Kidney (tissue), 13 donors: ENCODE measurements at regions not wholly inside any gene's neighbourhood (a gene's known extent, or its start where the extent isn't known, plus 50 kb on each side); places are given as distances from the start of the nearest gene placed in this dataset.

Experiments used
- DNase-seq, 5 donors: peaks; one replicate each; pipeline ENCODE4 v3.0.0-alpha.2; 2013 to 2020
- FAIRE-seq: peaks from 2 replicates; lab custom pipeline; 2012; peaks lifted over from hg19 to GRCh38; lab: Jason Lieb, UNC
- H3K27ac ChIP-seq, 2 donors: one replicate each; pipeline ENCODE4 v1.7.0; 2013; ENCODE audit warnings: low read depth in 2 of 2, low read length in 2 of 2, inconsistent platforms in 1 of 2
- H3K27me3 ChIP-seq: one replicate; pipeline ENCODE4 v1.7.1; 2013; ENCODE audit warnings: low read length, inconsistent platforms; ENCODE audit not compliant: control insufficient read depth, insufficient read depth
- H3K36me3 ChIP-seq, 3 donors: one replicate each; pipeline versions ENCODE4 v1.7.0 to v1.7.1; 2013; ENCODE audit warnings: low read length in 3 of 3, control low read depth in 1 of 3, inconsistent platforms in 1 of 3; ENCODE audit not compliant: insufficient read depth in 3 of 3, control insufficient read depth in 2 of 3
- H3K4me1 ChIP-seq, 3 donors: one replicate each; pipeline versions ENCODE4 v1.7.0 to v1.7.1; 2013; ENCODE audit warnings: low read length in 3 of 3, inconsistent platforms in 1 of 3, low read depth in 1 of 3; ENCODE audit not compliant: control insufficient read depth in 2 of 3, insufficient read depth in 2 of 3
- H3K4me3 ChIP-seq, 3 donors: one replicate each; pipeline versions ENCODE4 v1.7.0 to v1.8.1; 2013; ENCODE audit warnings: low read length in 3 of 3, control low read depth in 1 of 3, inconsistent platforms in 1 of 3
- H3K9ac ChIP-seq, 3 donors: one replicate each; pipeline versions ENCODE4 v1.7.0 to v1.7.1; 2013; ENCODE audit warnings: low read length in 3 of 3, control low read depth in 1 of 3, inconsistent platforms in 1 of 3
- H3K9me3 ChIP-seq, 3 donors: one replicate each; pipeline versions ENCODE4 v1.7.0 to v1.7.1; 2013; ENCODE audit warnings: low read length in 3 of 3, control low read depth in 1 of 3, inconsistent platforms in 1 of 3; ENCODE audit not compliant: control insufficient read depth in 2 of 3, insufficient read depth in 1 of 3
- intact Hi-C: fragments of 100-400 bp; cut with DNase I; formaldehyde crosslinking; loops from one replicate; pipeline ENCODE4 v1.11.1; 2022
- TF ChIP-seq, protein P1 (sequence below): IDR thresholded peaks from 3 replicates; pipeline ENCODE4 v1.5.1; 2012; ENCODE audit warnings: mild to moderate bottlenecking, moderate library complexity, borderline replicate concordance; ENCODE audit not compliant: insufficient read depth; ENCODE audit errors: extremely low read depth
- donor health status: control.
- donor health status: control.
- donor health status: control.
- donor health status: control.
- donor health status: control.
- donor health status: DM: yes; HTN: yes; CAD: no.
- donor health status: Normal renal cell carcinoma (clear cell type).

DNA sequence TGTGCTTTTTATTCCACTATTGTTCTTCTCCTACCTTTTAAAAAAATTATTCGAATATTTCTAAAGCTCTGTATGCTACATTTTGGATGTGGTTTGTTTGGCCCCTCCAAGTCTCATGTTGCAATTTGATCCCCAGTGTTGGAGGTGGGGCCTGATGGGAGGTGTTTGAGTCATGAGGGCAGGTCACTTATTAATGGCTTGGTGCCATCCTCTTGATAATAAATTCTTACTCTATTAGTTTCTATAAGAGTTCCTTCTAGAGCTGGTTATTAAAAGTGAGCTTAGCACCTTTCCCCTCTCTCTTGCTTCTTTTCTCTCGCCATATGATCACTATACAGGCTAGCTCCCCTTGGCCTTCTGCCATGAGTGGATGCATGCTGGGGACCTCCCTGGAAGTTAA is 445.6 kb upstream of the PDE3A start:
- no peak for FAIRE-seq
- H3K4me3 ChIP-seq = no peak overlapping the region
- H3K27me3 ChIP-seq = no peaks in the 10 kb centered on the region
- no peaks in the 10 kb centered on the region for H3K36me3 ChIP-seq
- no peak overlapping the region for H3K27ac ChIP-seq
- TF ChIP-seq, protein P1, sequence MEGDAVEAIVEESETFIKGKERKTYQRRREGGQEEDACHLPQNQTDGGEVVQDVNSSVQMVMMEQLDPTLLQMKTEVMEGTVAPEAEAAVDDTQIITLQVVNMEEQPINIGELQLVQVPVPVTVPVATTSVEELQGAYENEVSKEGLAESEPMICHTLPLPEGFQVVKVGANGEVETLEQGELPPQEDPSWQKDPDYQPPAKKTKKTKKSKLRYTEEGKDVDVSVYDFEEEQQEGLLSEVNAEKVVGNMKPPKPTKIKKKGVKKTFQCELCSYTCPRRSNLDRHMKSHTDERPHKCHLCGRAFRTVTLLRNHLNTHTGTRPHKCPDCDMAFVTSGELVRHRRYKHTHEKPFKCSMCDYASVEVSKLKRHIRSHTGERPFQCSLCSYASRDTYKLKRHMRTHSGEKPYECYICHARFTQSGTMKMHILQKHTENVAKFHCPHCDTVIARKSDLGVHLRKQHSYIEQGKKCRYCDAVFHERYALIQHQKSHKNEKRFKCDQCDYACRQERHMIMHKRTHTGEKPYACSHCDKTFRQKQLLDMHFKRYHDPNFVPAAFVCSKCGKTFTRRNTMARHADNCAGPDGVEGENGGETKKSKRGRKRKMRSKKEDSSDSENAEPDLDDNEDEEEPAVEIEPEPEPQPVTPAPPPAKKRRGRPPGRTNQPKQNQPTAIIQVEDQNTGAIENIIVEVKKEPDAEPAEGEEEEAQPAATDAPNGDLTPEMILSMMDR = no peak
- H3K9me3 ChIP-seq = no peaks in the 10 kb centered on the region
- DNase-seq = no peak
- H3K4me1 ChIP-seq = no peaks in the 10 kb centered on the region
- intact Hi-C loops = loop anchor here (10.0 kb wide), 1 partner anchor 682 kb away; no protein-coding TSS in a partner anchor
- no peak overlapping the region for H3K9ac ChIP-seq

DNA sequence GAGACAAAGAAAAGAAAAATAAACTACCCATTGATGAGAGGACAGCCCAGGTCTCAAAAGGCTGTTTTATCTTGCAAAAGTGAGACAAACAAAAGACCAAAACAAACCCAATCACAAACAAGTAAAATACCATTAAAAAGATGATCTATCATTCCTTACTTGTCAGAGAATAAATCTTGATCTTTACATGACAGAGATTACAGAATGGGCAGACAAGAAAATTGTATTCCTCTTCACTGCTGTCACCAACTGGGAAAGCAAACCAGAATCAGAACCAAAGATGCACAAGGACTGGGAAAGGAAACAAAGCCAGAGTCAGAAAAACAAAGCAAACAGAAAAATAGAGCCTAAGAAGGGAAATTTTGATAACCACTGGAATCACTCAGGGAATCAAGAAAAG is 444.0 kb upstream of the PDE3A start:
- DNase-seq (no peak), FAIRE-seq (no peak)
- H3K9me3 ChIP-seq = no peaks in the 10 kb centered on the region
- no peak overlapping the region for H3K27ac ChIP-seq
- no peaks in the 10 kb centered on the region for H3K27me3 ChIP-seq
- TF ChIP-seq, protein P1 = no peak
- H3K4me3 ChIP-seq = no peak overlapping the region
- no peaks in the 10 kb centered on the region for H3K36me3 ChIP-seq
- H3K9ac ChIP-seq = no peak overlapping the region
- no peaks in the 10 kb centered on the region for H3K4me1 ChIP-seq
- intact Hi-C loops = loop anchor here (10.0 kb wide), 1 partner anchor 680 kb away; no protein-coding TSS in a partner anchor

DNA sequence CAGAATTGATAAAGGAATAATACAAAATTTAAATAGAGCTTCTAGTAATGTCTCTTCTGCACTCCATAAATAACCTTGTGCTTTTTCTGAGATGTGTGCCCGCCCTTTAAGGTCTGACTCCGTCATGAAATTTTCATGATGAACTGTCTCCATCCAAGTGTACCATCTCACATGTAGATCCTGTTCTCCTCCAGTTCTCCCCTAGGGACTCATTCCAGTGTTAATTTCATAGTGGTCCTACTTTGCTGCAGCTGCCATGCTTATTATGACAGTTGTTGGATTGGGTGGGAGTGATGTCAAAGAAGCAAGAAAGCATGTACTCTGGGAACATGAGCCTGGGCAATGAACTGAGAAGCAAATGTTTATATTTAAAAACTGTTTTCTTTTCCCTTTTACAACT is 442.5 kb upstream of the PDE3A start:
- intact Hi-C loops = loop anchor here (10.0 kb wide), 1 partner anchor 679 kb away; no protein-coding TSS in a partner anchor
- H3K36me3 ChIP-seq = no peaks in the 10 kb centered on the region
- FAIRE-seq (no peak), DNase-seq (peak in 2 of 5 donors; percentile 48 to 49)
- H3K27ac ChIP-seq = no peak overlapping the region
- H3K9ac ChIP-seq = no peak overlapping the region
- TF ChIP-seq, protein P1 = no peak
- no peaks in the 10 kb centered on the region for H3K4me1 ChIP-seq
- H3K27me3 ChIP-seq = no peaks in the 10 kb centered on the region
- no peak overlapping the region for H3K4me3 ChIP-seq
- no peaks in the 10 kb centered on the region for H3K9me3 ChIP-seq

DNA sequence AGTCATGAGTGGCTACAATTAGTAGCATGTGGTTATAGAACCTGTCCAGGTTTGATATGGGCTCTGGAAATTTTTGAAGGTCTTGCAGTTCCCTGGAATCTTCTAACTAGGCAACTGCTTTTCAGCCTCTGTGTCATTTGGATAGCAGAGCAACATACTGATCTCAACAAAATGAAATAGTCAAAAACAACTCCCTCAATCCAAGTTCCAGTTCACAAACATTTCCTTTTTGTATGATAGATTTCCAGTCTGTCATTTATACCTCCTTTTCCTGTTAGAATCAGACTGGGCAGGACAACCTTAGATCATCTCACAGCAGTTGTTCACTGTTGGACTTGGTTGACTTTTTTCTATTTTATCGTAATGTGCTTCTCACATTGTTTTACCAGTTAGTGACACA is 442.1 kb upstream of the PDE3A start:
- no peaks in the 10 kb centered on the region for H3K36me3 ChIP-seq
- no peak overlapping the region for H3K9ac ChIP-seq
- FAIRE-seq (no peak), DNase-seq (no peak)
- intact Hi-C loops = loop anchor here (10.0 kb wide), 1 partner anchor 679 kb away; no protein-coding TSS in a partner anchor
- H3K4me3 ChIP-seq = no peak overlapping the region
- no peak overlapping the region for H3K27ac ChIP-seq
- H3K9me3 ChIP-seq = no peaks in the 10 kb centered on the region
- H3K27me3 ChIP-seq = no peaks in the 10 kb centered on the region
- TF ChIP-seq, protein P1 = no peak
- no peaks in the 10 kb centered on the region for H3K4me1 ChIP-seq
